HG02938 (cell line): ENCODE measurements at regions not wholly inside any gene's neighbourhood (a gene's known extent, or its start where the extent isn't known, plus 50 kb on each side); places are given as distances from the start of the nearest gene placed in this dataset.
"Not testable (repeated sequence)": the region's sequence is repeated elsewhere in the genome, so short reads cannot be mapped to it uniquely, and the experiment has no call there.

Source experiments
- ATAC-seq: cut with Tn5 transposase; IDR thresholded peaks from one replicate; pipeline ENCODE4 v1.9.1; 2021; ENCODE audit warnings: mild to moderate bottlenecking, moderate library complexity; ENCODE audit not compliant: unreplicated experiment

DNA sequence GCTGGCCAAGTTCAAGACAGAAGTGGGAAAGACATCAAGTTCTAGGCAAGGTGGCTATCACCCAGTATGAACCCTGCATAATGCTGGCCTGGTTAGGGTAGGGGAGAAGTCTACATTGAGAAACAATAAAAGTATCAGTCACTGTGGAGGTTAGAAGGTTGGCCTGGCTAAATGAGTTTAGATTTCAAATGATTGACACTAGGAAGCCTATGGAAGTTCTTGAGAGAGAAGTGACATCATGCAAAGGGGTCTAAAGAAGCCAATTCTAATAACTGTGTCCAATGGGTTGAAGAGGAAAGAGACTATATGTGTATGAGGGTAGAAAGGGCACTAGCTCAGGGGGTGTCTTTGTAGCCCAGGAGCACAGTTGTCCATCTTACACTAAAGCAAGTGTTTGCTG lies 98.5 kb upstream of the MBIP start:
- ATAC-seq, result no peak

DNA sequence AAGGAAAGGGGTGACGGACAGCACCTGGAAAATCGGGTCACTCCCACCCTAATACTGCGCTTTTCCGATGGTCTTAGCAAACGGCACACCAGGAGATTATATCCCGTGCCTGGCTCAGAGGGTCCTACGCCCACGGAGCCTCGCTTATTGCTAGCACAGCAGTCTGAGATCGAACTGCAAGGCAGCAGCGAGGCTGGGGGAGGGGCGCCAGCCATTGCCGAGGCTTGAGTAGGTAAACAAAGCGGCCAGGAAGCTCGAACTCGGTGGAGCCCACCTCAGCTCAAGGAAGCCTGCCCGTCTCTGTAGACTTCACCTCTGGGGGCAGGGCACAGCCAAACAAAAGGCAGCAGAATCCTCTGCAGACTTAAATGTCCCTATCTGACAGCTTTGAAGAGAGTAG lies 91.5 kb upstream of the MBIP start:
- not testable (repeated sequence) for ATAC-seq

DNA sequence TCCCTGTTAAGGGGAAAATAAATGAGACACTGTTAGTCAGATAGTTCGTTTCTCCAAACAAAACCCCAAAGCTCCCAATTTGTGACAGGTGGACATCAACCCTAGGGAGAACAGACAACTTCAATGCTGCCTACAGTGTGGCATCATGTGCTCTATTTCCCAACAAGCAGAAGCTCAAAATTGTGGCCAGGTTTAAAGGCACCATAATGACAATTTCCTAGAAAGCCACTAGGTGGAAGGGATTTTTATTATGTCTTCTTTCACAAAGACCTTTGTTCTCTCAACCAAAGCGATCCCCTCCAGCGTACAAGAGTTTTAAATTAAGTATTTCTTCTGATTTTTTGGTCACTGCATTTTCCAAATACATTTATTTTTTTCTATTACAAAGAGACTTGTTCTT lies 88.0 kb upstream of the MBIP start:
- no peak for ATAC-seq

DNA sequence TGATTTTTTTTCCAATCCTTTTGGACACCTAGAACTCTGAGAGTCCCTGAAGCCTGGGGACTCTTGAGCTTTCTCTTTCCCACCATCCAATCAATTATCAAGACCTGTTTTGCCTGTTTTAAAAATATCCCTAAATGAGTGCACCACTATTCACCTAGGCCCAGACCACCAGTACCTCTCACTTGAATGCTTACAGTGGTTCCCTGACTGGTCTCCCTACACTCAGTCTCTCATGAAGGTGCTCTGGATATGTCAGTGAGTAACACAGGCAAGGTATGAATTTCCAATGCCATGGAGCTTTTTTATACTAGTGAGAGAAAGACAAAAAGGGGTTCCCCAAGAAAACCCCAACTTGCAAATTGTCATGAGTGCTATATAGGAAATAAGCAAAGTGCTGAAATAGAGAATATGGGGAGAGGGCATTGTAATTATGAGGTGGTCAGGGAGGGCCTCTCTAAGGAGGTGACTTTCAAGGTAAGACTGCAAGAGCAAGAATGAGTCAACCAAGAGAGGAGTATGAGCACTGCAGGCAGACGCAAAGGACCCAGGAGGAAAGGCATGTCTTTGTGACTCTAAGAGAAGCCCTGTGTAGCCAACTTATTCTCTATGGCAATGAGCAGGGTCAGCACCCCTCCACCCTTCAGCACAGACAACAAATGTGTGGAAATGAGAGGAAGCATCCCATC lies 85.3 kb upstream of the MBIP start:
- ATAC-seq, result no peak

DNA sequence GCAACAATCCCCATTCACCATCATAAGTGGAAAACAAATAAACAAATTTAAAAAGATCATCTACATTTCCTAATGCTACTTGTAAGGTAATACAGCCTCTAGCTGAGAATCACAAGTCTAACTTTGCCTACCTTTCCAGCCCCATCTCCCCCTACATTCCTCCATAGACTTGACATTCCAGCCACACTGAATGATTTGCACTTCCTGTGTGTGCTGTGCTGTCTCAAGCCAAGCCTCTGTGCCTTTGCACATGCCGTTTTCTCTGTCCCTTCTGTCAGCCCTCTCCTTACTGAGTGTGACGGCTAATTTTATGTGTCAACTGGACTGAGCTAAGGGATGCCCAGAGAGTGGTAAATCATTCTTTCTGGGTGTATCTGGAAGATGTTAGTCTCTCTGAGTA lies 82.4 kb upstream of the MBIP start:
- no peak for ATAC-seq

DNA sequence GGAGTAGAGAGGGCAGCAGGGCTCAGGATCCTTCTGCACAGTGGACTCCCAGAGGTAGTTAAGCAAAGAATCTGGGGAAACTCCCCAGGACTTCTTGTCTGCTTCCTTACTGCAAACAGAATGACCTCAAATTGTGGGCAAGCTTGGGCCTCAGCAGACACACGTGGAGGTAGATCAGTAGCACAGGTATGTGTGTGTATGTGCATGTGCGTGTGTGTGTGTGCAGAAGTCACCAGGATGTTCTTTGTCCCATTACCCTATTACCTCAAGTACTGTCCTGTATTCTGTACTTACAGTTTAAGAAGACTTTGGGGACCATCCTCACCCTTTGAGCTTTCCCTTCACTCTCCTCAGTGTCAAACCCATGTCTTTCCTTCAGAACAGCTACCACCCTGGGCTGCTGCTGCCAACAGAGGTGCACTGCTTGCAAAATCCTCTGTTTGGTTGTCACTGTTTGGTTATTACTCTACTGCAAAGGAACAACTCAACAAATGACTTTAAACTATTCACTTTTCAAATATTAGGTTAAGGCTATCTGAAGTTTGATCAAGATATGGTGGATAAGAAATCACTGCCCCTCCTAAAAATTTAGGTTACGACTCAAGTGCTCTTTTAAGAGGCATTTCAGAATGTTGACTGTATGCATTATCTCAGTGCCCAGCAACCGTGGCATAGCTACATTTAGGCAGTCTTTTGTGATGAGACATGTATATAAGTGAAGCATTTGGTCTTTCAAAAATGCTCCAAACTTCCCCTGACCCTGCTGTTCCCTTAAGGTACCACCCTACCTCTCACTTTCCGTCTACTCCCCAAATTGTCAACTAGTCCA lies 78.2 kb upstream of the MBIP start:
- ATAC-seq, result no peak

DNA sequence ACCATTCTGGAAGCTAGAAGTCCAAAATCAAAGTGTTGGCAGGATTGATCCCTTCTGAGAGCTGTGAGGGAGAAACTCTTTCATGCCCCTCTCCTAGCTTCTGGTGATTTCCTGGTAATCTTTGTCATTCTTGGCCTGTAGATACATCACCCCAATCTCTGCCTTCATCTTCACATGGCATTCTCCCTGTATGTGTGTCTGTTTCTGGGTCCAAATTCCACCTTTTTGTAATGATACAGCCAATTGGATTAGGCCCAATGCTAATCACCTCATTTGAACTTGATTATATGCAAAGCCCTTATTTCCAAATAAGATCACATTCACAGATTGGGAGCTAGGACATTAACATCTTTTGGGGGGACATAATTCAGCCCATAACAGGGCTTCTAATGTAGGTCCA lies 76.9 kb upstream of the MBIP start:
- ATAC-seq, result no peak

DNA sequence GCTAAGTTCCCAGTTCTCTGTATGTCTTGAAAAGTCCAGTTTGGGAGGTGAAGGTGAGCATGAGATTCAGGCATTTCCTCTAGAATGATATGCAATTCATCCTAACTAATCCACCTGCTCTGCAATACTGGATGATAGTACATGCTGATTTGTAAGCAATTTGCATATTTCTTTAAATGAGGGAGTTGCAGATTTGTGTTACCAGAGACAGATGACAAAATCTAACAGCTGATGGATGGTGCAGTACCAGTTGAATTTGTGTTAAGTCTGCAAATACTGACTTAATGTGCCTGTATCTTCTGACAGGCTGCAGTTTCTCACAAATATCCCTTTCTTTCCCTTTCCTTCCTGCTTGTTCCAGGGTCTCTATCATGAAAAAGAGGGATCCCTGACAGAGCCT lies 76.4 kb upstream of the MBIP start:
- no peak for ATAC-seq

DNA sequence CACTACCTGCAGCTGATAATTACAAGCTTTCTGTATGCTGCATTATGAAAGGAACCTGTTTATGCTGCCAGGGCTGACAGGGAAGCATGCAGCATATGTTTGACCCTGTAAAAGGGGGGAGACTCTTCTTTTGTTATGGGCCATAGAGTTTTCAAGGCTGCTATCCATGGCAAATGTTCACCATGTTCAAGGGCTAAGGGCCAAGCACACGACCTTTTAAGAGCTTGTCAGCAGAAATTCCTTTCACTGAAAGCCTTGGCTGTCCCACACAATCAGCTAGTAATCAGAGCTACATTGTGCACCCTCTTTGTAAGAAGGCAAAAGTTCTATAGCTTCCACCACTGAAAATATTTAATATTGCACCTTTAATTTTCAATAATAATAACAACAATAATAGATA lies 74.2 kb upstream of the MBIP start:
- ATAC-seq, result no peak

DNA sequence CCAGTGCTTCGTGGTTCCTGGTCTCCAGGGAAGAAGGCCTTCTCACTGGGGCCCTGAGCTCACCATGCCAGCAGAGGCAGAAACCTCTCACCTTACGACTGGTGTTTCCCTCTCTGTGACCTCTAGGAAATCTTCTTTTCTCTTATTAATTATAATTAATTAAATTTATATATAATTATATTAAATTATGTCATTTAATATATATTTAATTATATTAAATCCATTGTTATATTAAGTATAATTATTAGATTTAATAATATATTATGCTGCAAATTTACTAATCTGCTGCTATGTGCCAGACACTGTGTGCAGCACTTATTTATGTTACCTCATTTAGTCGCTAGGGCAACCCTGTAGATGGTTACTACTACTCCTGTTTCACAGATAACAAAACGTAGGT lies 70.3 kb upstream of the MBIP start:
- no peak for ATAC-seq

DNA sequence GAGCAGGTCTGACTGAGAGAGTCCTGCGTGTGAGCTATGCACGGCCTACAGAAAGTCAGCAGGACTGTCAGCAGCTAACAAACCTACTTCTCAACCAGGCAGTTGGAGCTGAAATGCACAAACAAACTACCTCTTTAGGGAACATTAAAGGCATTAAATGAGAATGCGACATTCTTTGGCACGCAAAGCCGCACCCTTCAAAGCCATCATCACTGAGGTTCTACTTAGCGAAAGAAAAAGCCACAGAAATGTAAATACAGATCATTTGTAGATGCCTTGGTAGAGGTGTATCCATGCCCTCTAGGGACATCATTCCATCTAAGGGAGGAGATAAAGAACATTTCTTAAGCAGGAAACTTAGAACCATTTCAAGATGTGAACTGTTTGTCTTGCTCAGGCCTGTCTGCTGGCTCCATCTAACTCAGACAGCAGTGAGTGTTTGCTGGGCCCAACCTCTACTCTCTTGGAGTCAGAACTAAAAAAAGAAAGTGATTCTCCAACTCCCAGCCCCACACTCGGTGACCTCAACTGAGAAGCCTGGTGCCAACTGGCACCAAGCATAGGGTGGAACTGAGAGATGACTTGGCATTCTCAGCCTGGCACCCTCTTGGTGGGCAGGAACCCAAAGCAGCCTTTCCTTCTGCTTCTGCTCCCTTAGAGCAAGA lies 63.5 kb upstream of the MBIP start:
- ATAC-seq, result no peak

DNA sequence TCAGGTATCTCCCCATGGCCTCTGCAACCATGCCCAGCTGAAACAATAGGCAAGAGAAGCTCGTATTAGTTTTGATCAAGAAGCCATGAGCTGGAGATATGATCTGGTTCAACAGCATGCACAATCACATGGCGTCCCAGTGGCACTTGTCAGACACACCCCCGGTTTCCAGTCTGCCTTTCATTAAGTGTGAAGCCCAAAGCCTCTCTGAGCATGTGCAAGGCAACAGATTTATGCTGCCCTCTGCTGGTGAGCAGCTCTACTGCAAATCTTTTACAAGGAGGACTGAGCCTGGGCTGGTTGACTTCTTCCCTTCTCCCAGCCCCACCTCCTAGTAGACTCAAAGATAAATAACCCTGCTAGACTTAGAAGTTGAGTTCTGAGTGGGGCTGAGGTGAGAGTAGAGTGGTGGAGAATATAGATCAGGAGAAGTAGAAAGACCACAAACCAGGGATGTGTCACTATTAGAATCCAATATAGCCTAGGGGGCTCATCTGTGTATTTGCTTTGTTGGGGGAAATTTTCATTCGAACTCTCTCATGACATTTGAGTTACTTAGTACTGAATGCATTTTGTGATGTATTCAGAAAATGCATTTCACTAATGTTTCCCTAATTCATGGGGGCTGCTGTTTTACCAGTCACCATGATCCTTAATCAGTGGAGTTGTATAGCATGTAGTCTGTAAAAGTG lies 53.7 kb upstream of the MBIP start:
- ATAC-seq, result peak; percentile 92
